B cell (primary cell): ENCODE measurements at regions not wholly inside any gene's neighbourhood (a gene's known extent, or its start where the extent isn't known, plus 50 kb on each side); places are given as distances from the start of the nearest gene placed in this dataset.

ENCODE experiments used
- CTCF ChIP-seq: fragments of 200-600 bp; IDR thresholded peaks from one replicate; pipeline ENCODE4 v1.8.0; 2022; ENCODE audit warnings: antibody characterized with exemption, mild to moderate bottlenecking
- EZH2 ChIP-seq: IDR thresholded peaks from 2 replicates; pipeline ENCODE4 v1.6.1; 2012; ENCODE audit warnings: borderline replicate concordance, low read depth, mild to moderate bottlenecking, moderate library complexity, low read length; ENCODE audit not compliant: insufficient read depth, poor library complexity, severe bottlenecking

GRCh38 chr6:50271817-50272216 is 222.1 kb upstream of the DEFB112 start:
- no peak for TF ChIP-seq CTCF
- TF ChIP-seq EZH2: no peak
